Umbilical cord (tissue), 1 donor: ENCODE measurements at regions not wholly inside any gene's neighbourhood (a gene's known extent, or its start where the extent isn't known, plus 50 kb on each side); places are given as distances from the start of the nearest gene placed in this dataset.
"Not testable (repeated sequence)": the region's sequence is repeated elsewhere in the genome, so short reads cannot be mapped to it uniquely, and the experiment has no call there.

Source experiments
- DNase-seq: peaks from one replicate; pipeline ENCODE4 v3.0.0-alpha.2; 2015; ENCODE audit warnings: low spot score

DNA sequence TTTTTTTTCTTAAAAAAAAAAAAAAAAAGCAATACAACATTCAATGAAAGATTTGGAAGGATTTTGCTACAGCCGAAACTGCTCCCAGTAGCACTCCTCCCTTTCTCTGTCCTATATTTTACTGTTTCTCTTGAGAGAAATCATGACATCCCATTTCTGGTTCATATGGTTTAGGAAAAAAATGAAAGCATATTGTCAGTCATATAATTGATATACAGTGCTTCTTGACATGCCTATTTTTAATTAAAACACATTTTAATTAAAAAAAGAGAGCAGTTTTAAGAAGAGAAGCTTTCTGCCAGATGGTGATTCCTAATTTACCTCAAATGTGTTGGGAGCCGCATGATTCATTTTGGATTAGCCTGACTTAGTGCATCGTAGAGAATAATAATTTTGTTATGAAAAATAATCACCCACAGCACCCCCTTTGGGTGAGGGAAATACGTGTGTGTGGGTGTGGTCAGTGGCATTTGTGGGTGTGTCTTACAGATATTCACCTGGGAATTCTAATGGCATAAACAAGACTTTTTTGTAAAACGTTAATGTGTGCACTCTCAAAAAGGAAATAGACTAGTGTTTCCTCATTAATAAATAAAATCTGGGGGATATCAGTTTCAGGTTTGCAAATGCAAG lies 544.5 kb downstream of the MFSD1 start:
- no peak for DNase-seq

DNA sequence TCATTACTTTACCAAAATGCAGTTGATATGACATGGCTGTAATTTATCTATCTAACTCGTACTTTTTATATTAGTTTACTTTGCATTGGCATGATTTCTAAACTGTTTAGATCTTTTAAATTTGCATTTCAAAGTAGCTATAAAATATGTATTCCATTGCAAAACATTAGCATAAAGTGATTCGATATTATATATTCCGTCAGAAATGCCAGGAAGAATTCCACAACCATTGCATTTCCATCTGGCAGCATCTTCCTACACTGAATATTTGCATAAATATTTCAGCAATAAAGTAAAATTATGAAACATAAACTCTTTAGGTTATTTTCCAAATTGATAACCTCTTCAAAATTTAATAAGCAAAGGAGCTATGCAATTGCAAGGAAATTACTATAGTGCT lies 546.6 kb downstream of the MFSD1 start:
- no peak for DNase-seq

DNA sequence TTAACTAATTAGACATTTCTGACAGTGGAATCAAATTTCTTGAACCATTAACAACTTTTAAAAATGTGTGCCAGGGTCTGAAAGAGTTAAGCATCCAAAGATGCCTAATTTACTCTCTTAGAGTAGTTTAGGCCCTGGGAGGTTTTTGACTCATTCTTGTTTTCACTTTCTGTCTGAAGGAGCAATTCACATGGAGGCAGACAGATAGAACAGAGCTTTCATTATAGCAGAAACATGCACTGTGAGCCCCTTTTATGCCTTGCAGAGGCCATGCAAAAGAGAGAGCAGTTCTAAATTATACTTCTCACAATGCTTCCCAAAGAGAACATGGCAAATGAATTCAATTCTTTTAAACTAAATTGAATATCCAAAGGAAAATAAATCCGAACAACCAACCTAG lies 554.8 kb downstream of the MFSD1 start:
- DNase-seq, result no peak

DNA sequence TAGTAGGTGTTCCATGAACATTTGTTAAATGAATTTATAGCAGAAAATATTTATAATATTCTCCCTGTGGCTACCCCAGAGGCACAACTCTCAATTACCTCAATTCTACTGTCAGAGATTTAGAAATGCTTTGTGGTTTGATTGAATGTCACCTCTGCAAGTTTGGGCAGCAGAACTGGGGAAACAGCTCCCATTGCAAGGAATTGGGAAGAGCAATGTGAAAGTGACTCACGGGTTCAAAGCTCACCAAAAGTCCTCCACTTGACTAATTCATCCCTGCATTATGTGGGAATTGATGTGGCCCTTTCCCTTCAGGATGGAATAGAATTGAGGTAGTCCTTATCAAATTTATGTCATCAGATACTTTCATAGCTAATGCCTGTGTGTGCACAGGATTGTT lies 562.7 kb downstream of the MFSD1 start:
- DNase-seq, result no peak

DNA sequence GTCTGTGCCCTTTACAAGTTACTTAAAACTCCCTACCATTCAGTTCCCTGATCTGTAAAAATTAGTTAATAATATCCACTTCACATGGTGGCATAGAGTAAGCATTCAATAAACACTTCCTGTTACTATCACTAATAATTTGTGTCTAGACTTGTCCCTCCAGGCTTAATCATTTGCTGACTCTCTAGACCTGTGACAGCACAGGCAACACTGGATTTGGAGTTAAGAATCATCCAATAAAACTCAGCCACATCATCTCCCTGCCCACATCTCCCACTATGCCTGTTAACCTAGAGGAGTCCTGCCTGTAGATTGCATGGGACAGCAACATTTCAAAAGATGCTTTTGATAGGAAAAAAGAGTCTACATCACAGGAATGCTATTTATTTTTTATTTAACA lies 564.6 kb downstream of the MFSD1 start:
- DNase-seq, result no peak

DNA sequence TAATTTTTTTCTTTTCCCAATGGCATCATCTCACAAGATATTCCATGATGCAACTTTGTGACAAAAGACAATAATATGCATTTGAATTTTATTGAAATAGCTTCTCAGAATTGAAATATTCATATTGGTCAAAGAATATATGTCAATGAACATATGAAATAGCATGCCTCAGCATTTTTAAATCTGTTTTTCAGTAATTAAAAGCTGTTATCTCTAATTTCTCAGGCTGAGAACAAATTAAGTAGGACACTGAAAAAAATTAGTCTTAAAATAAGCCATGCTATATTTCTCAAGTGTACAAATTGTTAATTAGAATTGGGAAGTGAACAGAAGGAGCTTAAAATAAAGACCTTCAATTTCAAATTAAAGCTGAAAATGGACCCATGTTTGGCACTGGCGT lies 570.1 kb downstream of the MFSD1 start:
- DNase-seq, result no peak

DNA sequence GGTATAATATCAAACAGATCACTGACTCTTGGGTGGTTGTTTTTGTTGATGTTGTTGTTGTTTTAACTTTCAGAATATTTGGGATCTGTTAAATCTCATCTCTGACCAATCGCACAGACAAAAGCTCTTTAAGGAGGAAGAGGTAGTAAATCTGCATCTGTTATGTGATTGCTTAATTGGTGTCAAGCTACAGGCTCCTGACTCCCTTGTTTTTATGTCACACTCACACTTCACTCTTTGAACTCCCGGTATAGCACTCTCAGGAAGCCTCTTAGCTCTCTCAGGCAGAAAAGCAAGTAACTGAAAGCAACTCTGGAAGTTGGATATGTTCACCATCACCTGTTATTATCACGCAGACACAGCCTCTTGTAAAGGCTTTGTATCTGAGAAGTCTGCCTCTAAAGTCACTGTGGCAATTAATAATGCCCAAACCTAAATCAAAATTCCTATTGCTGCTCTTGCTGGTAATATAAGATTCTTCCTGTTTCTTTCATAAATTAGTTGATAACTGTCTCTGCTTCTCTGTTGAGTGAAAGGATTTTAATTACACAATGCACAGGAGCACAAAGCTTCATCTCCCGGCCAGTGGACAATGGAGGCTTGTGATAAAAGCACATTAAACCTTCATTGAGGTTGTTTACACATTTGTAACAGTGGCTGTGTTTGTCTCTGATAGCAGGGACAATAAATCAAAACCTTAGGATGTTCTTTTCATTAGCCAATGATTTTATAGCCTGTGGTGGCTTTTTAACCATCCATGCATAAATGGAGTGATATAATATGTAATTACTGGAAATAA lies 576.7 kb downstream of the MFSD1 start:
- no peak for DNase-seq

DNA sequence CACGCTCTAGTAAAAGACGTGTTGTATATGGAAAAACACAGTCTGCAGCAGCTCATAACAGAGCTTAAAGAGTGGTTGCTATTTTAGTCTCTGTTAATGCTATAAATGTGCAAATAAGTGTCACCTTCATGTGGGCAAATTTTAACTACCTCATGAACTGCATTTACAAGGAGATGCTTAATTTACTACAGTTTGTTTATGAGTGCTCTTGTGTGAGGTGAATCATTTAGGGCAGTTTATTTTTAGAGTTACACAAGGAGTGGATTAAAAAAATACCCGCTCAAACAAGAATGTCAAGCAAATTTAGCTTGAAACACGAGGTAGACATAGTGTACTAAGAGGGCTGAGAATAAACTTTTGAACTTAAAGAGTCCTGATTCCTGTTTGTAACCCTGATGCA lies 579.0 kb downstream of the MFSD1 start:
- DNase-seq, result no peak

DNA sequence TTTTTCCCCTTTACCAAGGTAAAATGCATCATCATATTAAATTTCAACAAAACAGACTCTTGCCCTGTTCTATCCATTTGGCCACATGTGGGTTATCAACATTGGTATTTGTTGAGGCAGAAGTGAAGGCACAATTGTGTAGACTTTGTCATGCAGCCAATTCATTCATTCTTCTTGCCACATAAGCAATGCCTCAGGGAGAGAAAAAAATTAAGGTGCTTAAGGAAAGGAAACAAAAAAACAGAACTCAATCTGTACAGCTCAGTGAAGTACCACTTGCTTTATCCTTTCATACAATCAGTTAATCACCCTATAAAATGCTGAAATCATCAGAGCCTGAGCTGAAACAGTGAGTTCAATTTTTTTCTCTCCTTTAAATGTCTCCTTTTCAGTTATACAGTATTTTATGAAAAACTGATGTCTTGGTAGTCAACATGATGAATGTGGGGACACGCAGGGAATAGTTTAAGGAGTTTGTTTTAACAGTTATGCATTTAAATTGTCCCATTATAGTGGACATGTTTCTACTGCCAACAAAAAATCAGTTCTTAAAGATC lies 588.9 kb downstream of the MFSD1 start:
- DNase-seq, result no peak

DNA sequence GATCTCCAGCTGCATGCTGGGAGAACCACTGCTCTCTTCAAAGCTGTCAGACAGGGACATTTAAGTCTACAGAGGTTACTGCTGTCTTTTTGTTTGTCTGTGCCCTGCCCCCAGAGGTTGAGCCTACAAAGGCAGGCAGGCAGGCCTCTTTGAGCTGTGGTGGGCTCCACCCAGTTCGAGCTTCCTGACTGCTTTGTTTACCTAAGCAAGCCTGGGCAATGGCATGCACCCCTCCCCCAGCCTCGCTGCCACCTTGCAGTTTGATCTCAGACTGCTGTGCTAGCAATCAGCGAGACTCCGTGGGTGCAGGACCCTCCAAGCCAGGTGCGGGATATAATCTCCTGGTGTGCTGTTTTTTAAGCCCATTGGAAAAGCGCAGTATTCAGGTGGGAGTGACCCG lies 591.0 kb upstream of the IL12A start:
- DNase-seq, result not testable (repeated sequence)

DNA sequence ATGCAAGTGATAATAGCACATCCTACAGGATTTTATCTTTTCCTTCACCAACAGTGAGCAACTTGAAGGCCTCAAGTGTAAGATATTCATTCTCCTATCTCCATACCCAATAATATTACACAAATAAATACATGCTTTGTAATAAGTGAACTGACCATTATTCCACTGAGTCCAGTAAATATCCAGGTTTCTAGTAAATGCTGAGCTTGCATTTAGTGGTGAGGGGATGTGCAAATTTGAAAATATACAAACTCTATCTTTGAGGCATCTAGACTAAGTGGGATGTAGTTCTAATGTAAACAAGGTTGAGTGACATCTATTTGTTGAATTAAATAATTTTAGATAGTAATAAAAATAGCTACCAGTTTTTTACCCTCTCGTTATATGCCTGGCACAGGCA lies 587.6 kb upstream of the IL12A start:
- DNase-seq, result no peak

DNA sequence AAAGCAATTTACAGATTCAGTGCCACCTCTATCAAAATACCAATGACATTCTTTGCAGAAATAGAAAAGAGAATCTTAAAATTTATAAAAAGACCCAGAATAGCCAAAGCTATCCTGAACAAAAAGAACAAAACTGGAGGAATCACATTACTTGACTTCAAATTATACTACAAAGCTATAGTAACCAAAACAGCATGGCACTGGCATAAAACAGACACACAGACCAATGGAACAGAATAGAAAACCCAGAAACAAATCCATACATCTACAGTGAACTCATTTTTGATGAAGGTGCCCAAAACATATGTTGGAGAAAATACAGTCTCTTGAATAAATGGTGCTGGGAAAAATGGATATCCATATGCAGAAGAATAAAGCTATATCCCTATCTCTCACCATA lies 578.9 kb upstream of the IL12A start:
- not testable (repeated sequence) for DNase-seq

DNA sequence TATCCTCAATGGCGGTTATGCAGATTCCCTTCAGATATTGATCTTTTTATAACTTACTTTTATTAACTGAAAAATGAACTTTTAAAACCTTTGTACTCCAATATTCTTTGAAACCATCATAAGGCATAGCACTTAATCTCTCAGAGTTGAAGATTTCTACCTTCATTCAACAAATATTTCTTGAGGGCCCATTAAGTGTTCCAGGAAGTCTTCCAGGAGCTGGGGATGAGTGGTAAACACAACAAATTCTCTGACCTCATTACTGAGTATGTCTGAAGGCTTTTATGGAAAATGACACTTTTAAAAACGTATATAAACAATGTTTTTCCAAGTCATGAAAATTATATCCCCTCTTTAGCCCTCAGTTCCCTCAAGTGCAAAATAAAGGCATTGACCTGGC lies 575.3 kb upstream of the IL12A start:
- DNase-seq, result no peak

DNA sequence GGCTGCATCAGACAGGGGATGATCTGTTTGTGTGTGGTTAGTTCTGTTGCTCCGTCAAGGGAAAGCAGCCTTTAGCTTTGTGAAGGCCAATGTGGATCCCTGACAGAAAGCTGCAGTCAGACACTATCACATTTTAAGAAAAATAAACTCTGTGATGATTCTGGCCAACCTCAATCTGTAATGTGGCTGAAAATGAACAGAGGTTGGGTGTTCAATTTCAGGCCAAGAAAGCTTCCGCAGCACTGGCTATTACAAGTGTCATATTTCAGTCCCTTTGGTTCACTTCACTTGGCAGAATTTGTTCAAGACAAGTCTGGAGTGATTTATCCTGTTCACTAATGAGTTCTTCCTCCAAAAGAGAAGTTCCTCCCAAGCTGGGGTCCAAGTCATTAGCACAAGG lies 571.8 kb upstream of the IL12A start:
- DNase-seq, result no peak

DNA sequence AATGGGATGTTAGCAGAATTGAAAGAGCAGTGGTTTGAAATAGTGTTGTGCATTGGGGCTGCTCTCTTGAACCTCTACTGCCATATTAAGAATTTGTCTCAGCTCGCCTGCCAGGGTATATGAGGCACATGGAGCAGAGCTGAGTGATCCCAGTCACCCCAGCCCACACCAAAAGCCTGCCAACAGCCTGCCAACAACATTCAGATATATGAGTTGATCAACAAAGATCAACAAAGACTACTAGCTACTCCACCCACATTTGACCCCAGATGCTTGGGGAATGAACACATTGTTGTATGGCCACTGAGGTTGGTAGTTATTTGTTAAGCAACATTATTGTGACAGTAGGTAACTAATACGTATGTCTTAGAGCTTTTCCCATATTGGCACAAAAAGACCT lies 570.9 kb upstream of the IL12A start:
- no peak for DNase-seq

DNA sequence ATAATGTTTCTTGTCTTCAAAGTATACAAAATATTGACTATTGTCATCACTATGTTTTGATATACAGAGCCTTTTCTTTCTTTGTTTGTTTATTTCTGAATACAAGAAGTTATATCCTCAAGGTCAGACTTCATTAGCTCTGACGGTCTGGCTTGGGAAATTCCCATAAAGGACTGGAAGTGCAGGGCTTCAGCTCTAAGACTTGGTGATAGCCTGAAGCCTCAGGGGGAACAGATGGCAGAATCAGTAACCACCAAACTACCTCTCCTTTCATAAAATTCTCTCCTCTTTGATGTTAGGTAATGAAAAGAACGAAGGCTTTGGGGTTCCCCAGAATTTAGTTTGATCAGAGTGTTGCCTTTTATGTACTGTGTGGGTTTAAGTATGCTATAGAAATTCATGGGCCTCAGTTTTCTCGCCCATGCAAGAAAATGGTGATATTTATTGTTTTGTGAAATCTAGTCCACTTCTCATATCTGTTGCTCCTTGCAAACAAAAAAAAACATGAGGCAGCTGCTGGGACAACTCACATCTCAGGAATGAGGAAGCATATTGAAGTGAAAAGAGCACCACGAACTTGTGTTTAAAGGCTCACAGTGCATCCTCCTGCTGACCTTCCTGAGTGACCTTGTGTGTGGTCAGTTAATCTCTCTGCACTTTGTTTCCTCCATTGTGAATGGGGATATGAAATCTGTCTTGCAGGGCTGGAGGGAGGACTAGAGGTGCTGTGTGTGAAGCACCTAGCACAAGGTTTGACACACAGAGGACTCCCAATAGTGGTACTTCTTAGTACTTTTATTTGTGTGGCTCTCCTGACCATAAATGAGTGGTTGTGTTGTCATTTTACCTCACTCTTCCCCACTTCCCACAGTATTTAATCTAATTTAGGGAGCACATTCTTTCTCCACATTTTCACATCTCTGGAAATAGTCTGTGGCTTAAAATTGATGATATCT lies 569.8 kb upstream of the IL12A start:
- no peak for DNase-seq

DNA sequence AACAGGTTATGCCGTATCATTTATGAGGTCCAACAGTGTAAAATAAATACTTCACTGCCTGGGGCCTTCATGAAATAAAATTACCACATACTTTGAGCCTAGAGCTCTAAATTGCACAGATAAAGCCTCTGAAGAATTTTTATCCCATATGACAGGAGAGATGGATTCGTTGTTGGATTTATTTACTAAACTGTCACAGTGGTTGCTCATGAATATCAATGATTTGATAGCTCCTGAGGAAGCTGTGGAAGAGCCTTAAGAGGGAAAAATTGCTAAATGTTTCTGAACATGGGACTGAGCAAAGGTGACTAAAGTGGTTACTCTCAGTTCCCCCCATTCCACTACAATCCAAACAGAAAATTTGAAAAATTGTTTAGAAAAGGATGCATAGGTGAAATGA lies 558.9 kb upstream of the IL12A start:
- no peak for DNase-seq

DNA sequence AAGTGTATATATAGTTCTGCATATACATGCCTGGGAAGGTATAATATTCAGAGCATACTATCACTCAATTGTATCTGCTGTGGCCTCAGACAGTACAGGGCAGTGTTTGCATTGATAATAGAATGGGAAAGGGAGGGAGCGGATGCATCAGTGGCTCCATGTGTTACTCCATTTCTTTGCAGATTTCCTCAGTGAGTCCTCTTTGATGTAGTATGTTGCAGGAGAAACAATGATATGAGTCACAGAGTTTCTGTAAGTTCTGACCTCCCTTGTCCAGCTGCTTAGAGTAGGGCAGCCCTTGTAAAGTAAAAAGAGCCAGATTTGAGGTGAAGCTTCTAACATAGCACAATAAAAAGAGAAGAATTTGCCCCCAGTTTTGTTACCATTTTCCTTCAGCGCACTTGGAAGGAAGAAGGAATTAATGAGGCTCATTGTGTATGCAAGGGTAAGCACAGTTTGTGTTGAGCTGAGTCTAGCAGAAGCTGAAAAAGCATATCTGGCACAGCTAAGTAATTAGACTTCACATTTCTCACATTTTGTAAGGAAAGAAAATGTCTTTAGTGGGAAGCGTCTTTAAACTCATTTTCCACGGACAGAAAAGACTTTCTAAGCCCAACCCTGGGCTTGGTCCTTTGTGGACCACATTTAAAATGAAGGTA lies 555.8 kb upstream of the IL12A start:
- DNase-seq, result no peak

DNA sequence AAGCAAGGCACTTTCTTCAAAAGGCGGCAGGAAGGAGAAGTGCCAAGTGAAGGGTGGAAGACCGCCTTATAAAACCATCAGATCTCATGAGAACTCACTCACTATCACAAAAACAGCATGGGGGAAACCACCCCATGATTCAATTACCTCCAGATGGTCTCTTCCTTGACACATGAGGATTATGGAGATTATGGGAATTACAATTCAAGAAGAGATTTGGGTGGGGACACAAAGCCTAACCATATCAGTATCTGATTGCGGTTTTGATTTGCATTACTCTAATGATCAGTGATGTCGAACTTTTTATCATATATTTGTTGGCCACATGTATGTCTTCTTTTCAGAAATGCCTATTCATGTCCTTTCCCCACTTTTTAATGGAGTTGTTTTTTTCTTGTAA lies 549.3 kb upstream of the IL12A start:
- DNase-seq, result no peak

DNA sequence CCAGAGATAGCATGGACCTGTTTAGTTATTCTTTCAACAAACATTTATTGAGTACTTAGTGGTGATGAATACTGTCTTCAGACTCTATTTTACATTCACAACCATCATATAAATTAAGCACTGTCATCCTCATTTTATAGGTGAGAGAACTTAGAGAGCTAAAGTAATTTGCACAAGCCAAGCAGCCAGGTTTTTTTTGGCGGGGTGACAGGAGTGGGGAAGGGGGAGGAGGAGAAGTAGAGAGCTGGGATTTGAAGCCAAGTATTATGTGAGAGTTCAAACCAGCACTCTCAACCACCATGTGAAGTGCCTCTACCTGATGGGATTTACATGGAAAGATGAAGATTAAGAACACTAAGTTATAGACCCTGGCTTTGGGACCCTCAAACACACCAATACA lies 547.4 kb upstream of the IL12A start:
- DNase-seq, result no peak

DNA sequence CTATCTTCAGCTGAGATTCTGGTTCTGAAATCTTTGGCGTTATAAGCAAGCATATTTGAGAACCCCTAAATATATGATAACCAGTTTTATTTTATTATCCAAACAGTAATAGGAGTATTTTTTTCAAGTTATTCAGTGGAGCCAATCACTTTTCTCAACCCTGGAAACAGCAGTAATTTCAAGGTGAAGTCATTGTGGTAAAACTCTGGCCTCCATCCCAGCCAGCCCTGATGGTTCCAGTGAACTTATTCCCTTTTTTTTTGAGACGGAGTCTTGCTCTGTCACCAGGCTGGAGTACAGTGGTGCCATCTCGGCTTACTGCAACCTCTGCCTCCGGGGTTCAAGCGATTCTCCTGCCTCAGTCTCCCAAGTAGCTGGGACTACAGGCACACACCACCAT lies 545.4 kb upstream of the IL12A start:
- DNase-seq, result no peak

DNA sequence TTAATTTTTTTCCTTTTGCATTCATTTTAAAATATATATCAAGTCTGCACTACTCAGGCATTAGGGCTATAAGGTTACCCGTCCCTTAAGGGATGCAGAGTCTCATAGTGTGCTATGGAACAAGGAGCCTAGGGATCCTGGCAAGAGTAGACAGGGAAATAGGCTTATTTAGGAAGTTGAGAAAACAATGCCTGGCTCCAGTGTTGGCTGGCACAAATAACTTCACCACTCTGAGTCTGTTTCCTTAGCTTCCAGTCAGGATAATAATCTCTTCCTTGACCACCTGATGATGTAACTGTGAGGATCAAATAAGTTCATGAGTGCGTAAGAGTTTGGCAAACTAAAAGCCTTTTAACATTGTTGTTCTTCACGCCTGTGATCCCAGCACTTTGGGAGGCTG lies 540.8 kb upstream of the IL12A start:
- DNase-seq, result no peak
